GM23338 (cell line): ENCODE measurements at regions not wholly inside any gene's neighbourhood (a gene's known extent, or its start where the extent isn't known, plus 50 kb on each side); places are given as distances from the start of the nearest gene placed in this dataset.

Experiments
- ATAC-seq: fragments of 200-7000 bp; cut with Tn5 transposase; 3 replicates; pipeline ENCODE4 v1.9.1; 2020
- DNase-seq: peaks from one replicate; pipeline ENCODE4 v3.0.0-alpha.2; 2015; ENCODE audit warnings: low spot score
- H2AFZ ChIP-seq: fragments of 200-600 bp; sonication (generic); 2 replicates; pipeline ENCODE4 v1.8.0; 2016; ENCODE audit warnings: antibody characterized with exemption, mild to moderate bottlenecking, moderate library complexity
- H3F3A ChIP-seq: fragments of 200-600 bp; sonication (generic); replicated peaks from 2 replicates; pipeline ENCODE4 v1.8.0; 2017; ENCODE audit warnings: antibody characterized with exemption, mixed run types, low read depth
- H3K27ac ChIP-seq: fragments of 200-600 bp; sonication (generic); 2 replicates; pipeline ENCODE4 v1.6.1; 2016; ENCODE audit warnings: low read depth
- H3K27me3 ChIP-seq: fragments of 200-600 bp; sonication (generic); 2 replicates; pipeline ENCODE4 v1.8.0; 2016; ENCODE audit warnings: mild to moderate bottlenecking, mixed run types, moderate library complexity; ENCODE audit not compliant: insufficient read depth
- H3K36me3 ChIP-seq: fragments of 200-600 bp; sonication (generic); 2 replicates; pipeline ENCODE4 v1.8.0; 2016; ENCODE audit warnings: mild to moderate bottlenecking; ENCODE audit not compliant: insufficient read depth
- H3K4me1 ChIP-seq: fragments of 200-600 bp; sonication (generic); 2 replicates; pipeline ENCODE4 v1.8.0; 2016; ENCODE audit warnings: mild to moderate bottlenecking, moderate library complexity; ENCODE audit not compliant: insufficient read depth
- H3K4me2 ChIP-seq: fragments of 200-600 bp; sonication (generic); 2 replicates; pipeline ENCODE4 v1.7.1; 2017; ENCODE audit warnings: mixed run types
- H3K4me3 ChIP-seq: fragments of 200-600 bp; sonication (generic); 2 replicates; pipeline ENCODE4 v1.6.1; 2016; ENCODE audit warnings: mixed run types
- H3K79me2 ChIP-seq: fragments of 200-600 bp; sonication (generic); replicated peaks from 2 replicates; pipeline ENCODE4 v1.8.0; 2017; ENCODE audit warnings: mild to moderate bottlenecking; ENCODE audit not compliant: insufficient read depth
- H3K9me2 ChIP-seq: fragments of 200-600 bp; sonication (generic); 2 replicates; pipeline ENCODE4 v1.8.0; 2017; ENCODE audit not compliant: insufficient read depth
- H4K20me1 ChIP-seq: fragments of 200-600 bp; sonication (generic); replicated peaks from 2 replicates; pipeline ENCODE4 v1.8.0; 2017; ENCODE audit warnings: mild to moderate bottlenecking; ENCODE audit not compliant: insufficient read depth
- H3K27ac Mint-ChIP-seq: 2 replicates; pipeline ENCODE4 v1.8.0; 2020; ENCODE audit warnings: inconsistent platforms, mild to moderate bottlenecking, moderate library complexity, mixed read lengths
- H3K27me3 Mint-ChIP-seq: 3 replicates; pipeline ENCODE4 v1.8.0; 2022; ENCODE audit warnings: low read depth, mild to moderate bottlenecking, moderate library complexity, mixed read lengths, inconsistent platforms; ENCODE audit not compliant: insufficient read depth, poor library complexity
- H3K36me3 Mint-ChIP-seq: 3 replicates; pipeline ENCODE4 v1.8.0; 2021; ENCODE audit warnings: low read depth, mild to moderate bottlenecking, inconsistent platforms, moderate library complexity, mixed read lengths
- H3K4me1 Mint-ChIP-seq: 3 replicates; pipeline ENCODE4 v1.8.0; 2020; ENCODE audit warnings: mild to moderate bottlenecking, inconsistent platforms, mixed read lengths
- H3K4me3 Mint-ChIP-seq: 3 replicates; pipeline ENCODE4 v1.8.0; 2021; ENCODE audit warnings: moderate library complexity, mild to moderate bottlenecking, inconsistent platforms, mixed read lengths
- H3K9me3 Mint-ChIP-seq: 3 replicates; pipeline ENCODE4 v1.8.0; 2020; ENCODE audit warnings: moderate library complexity, mild to moderate bottlenecking, inconsistent platforms, mixed read lengths
- CREB1 ChIP-seq: fragments of 250-450 bp; sonication (Bioruptor Pico); IDR thresholded peaks from 2 replicates; pipeline ENCODE4 v1.5.0; 2020; ENCODE audit warnings: low read depth, mild to moderate bottlenecking, moderate library complexity
- EZH2 ChIP-seq: fragments of 200-600 bp; sonication (generic); IDR thresholded peaks from one replicate; pipeline ENCODE4 v1.8.0; 2017; ENCODE audit warnings: antibody characterized with exemption, mild to moderate bottlenecking, low read depth; ENCODE audit not compliant: unreplicated experiment
- EZH2phosphoT487 ChIP-seq: fragments of 200-600 bp; sonication (generic); IDR thresholded peaks from one replicate; pipeline ENCODE4 v1.8.1; 2018; ENCODE audit warnings: antibody characterized with exemption; ENCODE audit not compliant: unreplicated experiment
- JUNB ChIP-seq: IDR thresholded peaks from one replicate; pipeline ENCODE4 v1.6.1; 2016; ENCODE audit warnings: antibody characterized with exemption; ENCODE audit not compliant: unreplicated experiment
- NANOG ChIP-seq: IDR thresholded peaks from 2 replicates; pipeline ENCODE4 v1.6.1; 2016; ENCODE audit warnings: antibody characterized with exemption, borderline replicate concordance
- POLR2AphosphoS5 ChIP-seq: IDR thresholded peaks from 2 replicates; pipeline ENCODE4 v1.6.1; 2016; ENCODE audit warnings: antibody characterized with exemption, low read depth
- ZNF114 ChIP-seq: fragments of 250-450 bp; sonication (Bioruptor Pico); IDR thresholded peaks from 2 replicates; pipeline ENCODE4 v1.5.0; 2020; ENCODE audit warnings: mild to moderate bottlenecking, moderate library complexity
- ZNF331 ChIP-seq: fragments of 250-450 bp; sonication (Bioruptor Pico); IDR thresholded peaks from 2 replicates; pipeline ENCODE4 v1.5.0; 2020; ENCODE audit warnings: low read depth, mild to moderate bottlenecking, moderate library complexity
- TF ChIP-seq, protein P1 (sequence below): IDR thresholded peaks from one replicate; pipeline ENCODE4 v1.6.1; 2018; ENCODE audit warnings: antibody characterized with exemption; ENCODE audit not compliant: unreplicated experiment
- TF ChIP-seq, protein P2 (sequence below), 2 experiments: fragments of 200-600 bp in 1 of 2; sonication (generic) in 1 of 2; conservative IDR thresholded peaks; 2 replicates each; pipeline versions ENCODE4 v1.5.1 to v1.6.1; 2016 to 2017; ENCODE audit warnings: antibody characterized with exemption in 2 of 2, low read depth in 2 of 2, mild to moderate bottlenecking in 2 of 2, moderate library complexity in 1 of 2

DNA sequence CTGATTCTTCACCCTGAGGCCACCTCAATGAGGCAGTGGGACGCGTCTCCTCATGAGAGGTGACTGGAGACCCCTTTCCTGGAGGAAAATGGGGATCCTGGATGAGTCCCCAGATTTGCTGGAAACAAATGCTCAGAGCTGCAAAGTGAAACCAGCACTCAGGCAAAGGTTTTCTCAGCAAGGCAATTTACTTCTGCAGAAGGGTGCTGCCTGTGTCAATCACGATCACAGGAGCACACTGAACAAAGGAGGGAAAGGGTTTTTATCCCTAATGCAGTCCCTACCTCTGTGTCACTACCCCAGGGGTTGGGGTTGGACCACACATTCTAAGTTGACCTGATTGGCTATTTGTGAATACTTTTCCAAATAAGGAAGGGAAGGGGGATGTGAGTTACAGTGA, 69.9 kb upstream of the CDK20 start:
- DNase-seq (peak; percentile 16), ATAC-seq (no peak)
- Mint-ChIP-seq H3K9me3 (peaks cover 60% of the 10 kb centered on the region), H3K4me1 (peaks cover 15% of the 10 kb centered on the region), H3K36me3 (peaks cover 38% of the 10 kb centered on the region), H3K4me3 (no peak overlapping the region), H3K27me3 (peaks cover 17% of the 10 kb centered on the region), H3K27ac (no peak overlapping the region)
- TF ChIP-seq ZNF331 (no peak), ZNF114 (CRISPR knock-in tag) (no peak), POLR2AphosphoS5 (no peak), NANOG (no peak), EZH2 (no peak), JUNB (no peak)
- TF ChIP-seq, protein P1, sequence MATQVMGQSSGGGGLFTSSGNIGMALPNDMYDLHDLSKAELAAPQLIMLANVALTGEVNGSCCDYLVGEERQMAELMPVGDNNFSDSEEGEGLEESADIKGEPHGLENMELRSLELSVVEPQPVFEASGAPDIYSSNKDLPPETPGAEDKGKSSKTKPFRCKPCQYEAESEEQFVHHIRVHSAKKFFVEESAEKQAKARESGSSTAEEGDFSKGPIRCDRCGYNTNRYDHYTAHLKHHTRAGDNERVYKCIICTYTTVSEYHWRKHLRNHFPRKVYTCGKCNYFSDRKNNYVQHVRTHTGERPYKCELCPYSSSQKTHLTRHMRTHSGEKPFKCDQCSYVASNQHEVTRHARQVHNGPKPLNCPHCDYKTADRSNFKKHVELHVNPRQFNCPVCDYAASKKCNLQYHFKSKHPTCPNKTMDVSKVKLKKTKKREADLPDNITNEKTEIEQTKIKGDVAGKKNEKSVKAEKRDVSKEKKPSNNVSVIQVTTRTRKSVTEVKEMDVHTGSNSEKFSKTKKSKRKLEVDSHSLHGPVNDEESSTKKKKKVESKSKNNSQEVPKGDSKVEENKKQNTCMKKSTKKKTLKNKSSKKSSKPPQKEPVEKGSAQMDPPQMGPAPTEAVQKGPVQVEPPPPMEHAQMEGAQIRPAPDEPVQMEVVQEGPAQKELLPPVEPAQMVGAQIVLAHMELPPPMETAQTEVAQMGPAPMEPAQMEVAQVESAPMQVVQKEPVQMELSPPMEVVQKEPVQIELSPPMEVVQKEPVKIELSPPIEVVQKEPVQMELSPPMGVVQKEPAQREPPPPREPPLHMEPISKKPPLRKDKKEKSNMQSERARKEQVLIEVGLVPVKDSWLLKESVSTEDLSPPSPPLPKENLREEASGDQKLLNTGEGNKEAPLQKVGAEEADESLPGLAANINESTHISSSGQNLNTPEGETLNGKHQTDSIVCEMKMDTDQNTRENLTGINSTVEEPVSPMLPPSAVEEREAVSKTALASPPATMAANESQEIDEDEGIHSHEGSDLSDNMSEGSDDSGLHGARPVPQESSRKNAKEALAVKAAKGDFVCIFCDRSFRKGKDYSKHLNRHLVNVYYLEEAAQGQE, result no peak
- peaks cover 14% of the 10 kb centered on the region for H3K36me3 ChIP-seq
- 0 out of 2 replicates have a peak, but pooled peaks cover 2% of the 10 kb centered on the region for H3K9me2 ChIP-seq
- no peak overlapping the region for H3K4me3 ChIP-seq
- H3K79me2 ChIP-seq, result no peaks in the 10 kb centered on the region
- H3F3A ChIP-seq, result no peaks in the 10 kb centered on the region
- H3K4me2 ChIP-seq, result no peak overlapping the region
- no peak overlapping the region for H3K27ac ChIP-seq
- H3K4me1 ChIP-seq, result peaks cover 11% of the 10 kb centered on the region; the same call in 1 of the 2 replicates
- no peak overlapping the region for H2AFZ ChIP-seq
- no peaks in the 10 kb centered on the region for H4K20me1 ChIP-seq
- no peaks in the 10 kb centered on the region for H3K27me3 ChIP-seq

DNA sequence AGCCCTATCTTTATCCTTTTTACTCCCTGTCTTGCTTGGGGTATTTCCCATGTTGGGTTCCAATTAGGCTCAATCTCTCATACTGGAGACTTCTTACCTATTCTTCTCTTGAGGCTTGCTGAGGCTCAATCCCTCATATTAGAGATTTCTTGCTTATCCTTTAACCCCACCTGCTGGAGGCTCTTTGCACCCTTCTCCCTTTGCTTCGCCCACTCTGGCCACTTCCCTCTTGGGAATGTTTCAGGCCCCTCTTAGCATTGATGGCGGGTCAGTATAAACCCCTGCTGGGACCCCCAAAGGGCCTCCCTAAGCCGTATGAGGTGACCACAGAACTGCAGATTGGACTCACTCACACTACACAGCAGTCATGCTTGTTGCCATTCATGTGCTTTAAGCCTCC, 69.3 kb upstream of the CDK20 start:
- no peak overlapping the region for H2AFZ ChIP-seq
- H3K27ac ChIP-seq, result no peak overlapping the region
- peaks cover 11% of the 10 kb centered on the region; the same call in 1 of the 2 replicates for H3K4me1 ChIP-seq
- Mint-ChIP-seq H3K4me3 (no peak overlapping the region), H3K4me1 (peaks cover 15% of the 10 kb centered on the region), H3K36me3 (peaks cover 44% of the 10 kb centered on the region), H3K9me3 (peaks cover 66% of the 10 kb centered on the region), H3K27me3 (peaks cover 17% of the 10 kb centered on the region), H3K27ac (no peak overlapping the region)
- H3K79me2 ChIP-seq, result no peaks in the 10 kb centered on the region
- no peak overlapping the region for H3K4me2 ChIP-seq
- no peak overlapping the region for H3K4me3 ChIP-seq
- H4K20me1 ChIP-seq, result no peaks in the 10 kb centered on the region
- peaks cover 14% of the 10 kb centered on the region for H3K36me3 ChIP-seq
- H3K27me3 ChIP-seq, result no peaks in the 10 kb centered on the region
- no peak for DNase-seq
- peaks cover 5% of the 10 kb centered on the region; the same call in 1 of the 2 replicates for H3K9me2 ChIP-seq
- no peak for ATAC-seq
- no peaks in the 10 kb centered on the region for H3F3A ChIP-seq
- TF ChIP-seq POLR2AphosphoS5 (no peak), EZH2phosphoT487 (no peak), CREB1 (CRISPR knock-in tag) (no peak), EZH2 (no peak), ZNF114 (CRISPR knock-in tag) (no peak), ZNF331 (no peak), NANOG (no peak)
- TF ChIP-seq, protein P2, sequence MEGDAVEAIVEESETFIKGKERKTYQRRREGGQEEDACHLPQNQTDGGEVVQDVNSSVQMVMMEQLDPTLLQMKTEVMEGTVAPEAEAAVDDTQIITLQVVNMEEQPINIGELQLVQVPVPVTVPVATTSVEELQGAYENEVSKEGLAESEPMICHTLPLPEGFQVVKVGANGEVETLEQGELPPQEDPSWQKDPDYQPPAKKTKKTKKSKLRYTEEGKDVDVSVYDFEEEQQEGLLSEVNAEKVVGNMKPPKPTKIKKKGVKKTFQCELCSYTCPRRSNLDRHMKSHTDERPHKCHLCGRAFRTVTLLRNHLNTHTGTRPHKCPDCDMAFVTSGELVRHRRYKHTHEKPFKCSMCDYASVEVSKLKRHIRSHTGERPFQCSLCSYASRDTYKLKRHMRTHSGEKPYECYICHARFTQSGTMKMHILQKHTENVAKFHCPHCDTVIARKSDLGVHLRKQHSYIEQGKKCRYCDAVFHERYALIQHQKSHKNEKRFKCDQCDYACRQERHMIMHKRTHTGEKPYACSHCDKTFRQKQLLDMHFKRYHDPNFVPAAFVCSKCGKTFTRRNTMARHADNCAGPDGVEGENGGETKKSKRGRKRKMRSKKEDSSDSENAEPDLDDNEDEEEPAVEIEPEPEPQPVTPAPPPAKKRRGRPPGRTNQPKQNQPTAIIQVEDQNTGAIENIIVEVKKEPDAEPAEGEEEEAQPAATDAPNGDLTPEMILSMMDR (conservative IDR thresholded peaks at IDR 0.05; ENCODE audit: low read depth in 2 of 2), result no peak
- TF ChIP-seq, protein P1, result no peak
